Astrocyte (in vitro differentiated cells and primary cell): ENCODE measurements at regions not wholly inside any gene's neighbourhood (a gene's known extent, or its start where the extent isn't known, plus 50 kb on each side); places are given as distances from the start of the nearest gene placed in this dataset.

Experiments
- EZH2 ChIP-seq: IDR thresholded peaks from 2 replicates; pipeline ENCODE4 v1.6.1; 2012; ENCODE audit warnings: mild to moderate bottlenecking, low read length, inconsistent platforms; ENCODE audit not compliant: insufficient read depth
- TF ChIP-seq, protein P1 (sequence below): IDR thresholded peaks from 2 replicates; pipeline ENCODE4 v1.5.1; 2011; ENCODE audit warnings: low read depth, mild to moderate bottlenecking, inconsistent platforms, low read length, moderate library complexity; ENCODE audit not compliant: insufficient read depth

DNA sequence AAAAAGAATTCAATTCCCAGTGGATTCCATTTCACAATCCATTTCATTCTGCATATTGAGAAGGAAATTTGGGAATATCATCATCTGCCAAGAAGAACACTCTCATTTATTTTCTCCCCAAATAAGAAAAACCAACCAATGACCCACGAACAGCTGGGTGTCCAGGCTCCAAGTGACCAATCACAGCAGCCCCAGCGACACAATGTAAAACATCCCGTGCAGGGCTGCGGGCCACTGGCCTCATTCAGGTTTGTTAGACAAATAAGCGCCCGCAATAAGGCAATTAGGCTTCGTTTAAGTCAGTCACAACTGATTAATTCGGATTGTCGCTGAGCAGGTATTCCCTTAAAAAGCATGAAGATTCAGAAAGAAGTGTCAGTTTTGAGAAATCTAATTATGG lies 378.6 kb downstream of the EIPR1 start:
- TF ChIP-seq, protein P1, sequence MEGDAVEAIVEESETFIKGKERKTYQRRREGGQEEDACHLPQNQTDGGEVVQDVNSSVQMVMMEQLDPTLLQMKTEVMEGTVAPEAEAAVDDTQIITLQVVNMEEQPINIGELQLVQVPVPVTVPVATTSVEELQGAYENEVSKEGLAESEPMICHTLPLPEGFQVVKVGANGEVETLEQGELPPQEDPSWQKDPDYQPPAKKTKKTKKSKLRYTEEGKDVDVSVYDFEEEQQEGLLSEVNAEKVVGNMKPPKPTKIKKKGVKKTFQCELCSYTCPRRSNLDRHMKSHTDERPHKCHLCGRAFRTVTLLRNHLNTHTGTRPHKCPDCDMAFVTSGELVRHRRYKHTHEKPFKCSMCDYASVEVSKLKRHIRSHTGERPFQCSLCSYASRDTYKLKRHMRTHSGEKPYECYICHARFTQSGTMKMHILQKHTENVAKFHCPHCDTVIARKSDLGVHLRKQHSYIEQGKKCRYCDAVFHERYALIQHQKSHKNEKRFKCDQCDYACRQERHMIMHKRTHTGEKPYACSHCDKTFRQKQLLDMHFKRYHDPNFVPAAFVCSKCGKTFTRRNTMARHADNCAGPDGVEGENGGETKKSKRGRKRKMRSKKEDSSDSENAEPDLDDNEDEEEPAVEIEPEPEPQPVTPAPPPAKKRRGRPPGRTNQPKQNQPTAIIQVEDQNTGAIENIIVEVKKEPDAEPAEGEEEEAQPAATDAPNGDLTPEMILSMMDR, result no peak
- TF ChIP-seq EZH2, result no peak
